Lung (tissue), 11 donors: ENCODE measurements at regions not wholly inside any gene's neighbourhood (a gene's known extent, or its start where the extent isn't known, plus 50 kb on each side); places are given as distances from the start of the nearest gene placed in this dataset.

ENCODE experiments used
- ATAC-seq: fragments of 200-7000 bp; cut with Tn5 transposase; one replicate; pipeline ENCODE4 v1.9.1; 2020; ENCODE audit warnings: moderate number of reproducible peaks; ENCODE audit not compliant: insufficient read depth, low FRiP score
- DNase-seq, 3 donors: peaks; one replicate each; pipeline ENCODE4 v3.0.0-alpha.2; 2013 to 2017
- H3K27ac ChIP-seq, 2 donors: one replicate each; pipeline ENCODE4 v1.5.1; 2013; ENCODE audit warnings: mild to moderate bottlenecking in 2 of 2, moderate library complexity in 2 of 2, control low read depth in 1 of 2, inconsistent platforms in 1 of 2, low read depth in 1 of 2, low read length in 1 of 2
- H3K27me3 ChIP-seq, 3 donors: one replicate each; pipeline ENCODE4 v1.5.1; 2013; ENCODE audit warnings: low read length in 2 of 3; ENCODE audit not compliant: control insufficient read depth in 3 of 3, insufficient read depth in 3 of 3
- H3K36me3 ChIP-seq, 4 donors: one replicate each; pipeline ENCODE4 v1.5.1; 2013; ENCODE audit warnings: low read length in 4 of 4, mild to moderate bottlenecking in 1 of 4, moderate library complexity in 1 of 4; ENCODE audit not compliant: control insufficient read depth in 4 of 4, insufficient read depth in 4 of 4
- H3K4me1 ChIP-seq, 5 donors: one replicate each; pipeline ENCODE4 v1.5.1; 2013; ENCODE audit warnings: low read length in 5 of 5, mild to moderate bottlenecking in 2 of 5, moderate library complexity in 1 of 5; ENCODE audit not compliant: control insufficient read depth in 5 of 5, insufficient read depth in 5 of 5
- H3K4me3 ChIP-seq: one replicate; pipeline ENCODE4 v1.5.1; 2013; ENCODE audit warnings: mild to moderate bottlenecking, control low read depth, moderate library complexity
- H3K9ac ChIP-seq, 2 donors: one replicate each; pipeline ENCODE4 v1.5.1; 2013; ENCODE audit warnings: low read length in 2 of 2, control low read depth in 1 of 2; ENCODE audit not compliant: insufficient read depth in 1 of 2
- H3K9me3 ChIP-seq, 4 donors: one replicate each; pipeline ENCODE4 v1.5.1; 2013; ENCODE audit warnings: low read length in 3 of 4, mild to moderate bottlenecking in 1 of 4, moderate library complexity in 1 of 4; ENCODE audit not compliant: control insufficient read depth in 4 of 4, insufficient read depth in 3 of 4
- WGBS, 2 donors: extraction: QIAGEN DNeasy Blood & Tissue Kit; methylation state at CpG; one replicate each; pipeline ENCODE4 v1.1.7; 2013; 5-methylcytosine and 5-hydroxymethylcytosine counted together
- TF ChIP-seq, protein P1 (sequence below): IDR thresholded peaks from 2 replicates; pipeline ENCODE4 v1.5.1; 2012; ENCODE audit warnings: mild to moderate bottlenecking; ENCODE audit errors: control extremely low read depth, extremely low read depth
- donor health status: control.
- donor health status: control.
- donor health status: Bipolar disorder and iron deficiency.
- donor health status: healthy.
- donor health status: DM: yes; HTN: yes; CAD: no.

GRCh38 chr5:1673042-1673677 is 126.5 kb downstream of the MRPL36 start:
- WGBS, 2 donors = 22 to 23% methylated on average over 25 of the region's 25 CpGs
- ATAC-seq = no peak

DNA sequence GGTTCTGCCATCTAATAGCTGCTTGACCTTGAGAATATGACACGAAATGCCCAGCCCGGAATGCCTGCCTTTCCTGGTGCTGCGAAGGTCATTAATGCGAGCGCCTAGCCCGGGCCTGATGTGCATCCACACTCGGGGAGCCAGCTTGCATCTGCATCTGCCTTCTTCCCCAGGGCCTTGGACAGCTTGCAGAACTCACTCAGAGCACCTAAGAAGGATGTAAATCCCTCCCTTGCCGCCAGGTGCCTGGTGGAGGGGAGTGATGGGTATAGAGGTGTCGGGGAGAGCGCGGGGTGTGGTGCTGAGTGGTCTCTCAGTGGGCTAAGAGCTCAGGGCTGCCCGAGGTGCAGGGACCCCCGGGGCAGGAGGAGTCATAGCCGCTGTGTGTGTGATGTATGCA is 127.2 kb downstream of the MRPL36 start:
- Histone ChIP-seq H3K4me1 (no peaks in the 10 kb centered on the region), H3K27me3 (peaks cover 3 to 54% (median 12%) of the 10 kb centered on the region in 3 donors), H3K27ac (no peak overlapping the region), H3K4me3 (no peak overlapping the region), H3K9ac (no peak overlapping the region), H3K36me3 (no peaks in the 10 kb centered on the region), H3K9me3 (peaks cover 0 to 9% (median 1%) of the 10 kb centered on the region in 4 donors)
- TF ChIP-seq, protein P1, sequence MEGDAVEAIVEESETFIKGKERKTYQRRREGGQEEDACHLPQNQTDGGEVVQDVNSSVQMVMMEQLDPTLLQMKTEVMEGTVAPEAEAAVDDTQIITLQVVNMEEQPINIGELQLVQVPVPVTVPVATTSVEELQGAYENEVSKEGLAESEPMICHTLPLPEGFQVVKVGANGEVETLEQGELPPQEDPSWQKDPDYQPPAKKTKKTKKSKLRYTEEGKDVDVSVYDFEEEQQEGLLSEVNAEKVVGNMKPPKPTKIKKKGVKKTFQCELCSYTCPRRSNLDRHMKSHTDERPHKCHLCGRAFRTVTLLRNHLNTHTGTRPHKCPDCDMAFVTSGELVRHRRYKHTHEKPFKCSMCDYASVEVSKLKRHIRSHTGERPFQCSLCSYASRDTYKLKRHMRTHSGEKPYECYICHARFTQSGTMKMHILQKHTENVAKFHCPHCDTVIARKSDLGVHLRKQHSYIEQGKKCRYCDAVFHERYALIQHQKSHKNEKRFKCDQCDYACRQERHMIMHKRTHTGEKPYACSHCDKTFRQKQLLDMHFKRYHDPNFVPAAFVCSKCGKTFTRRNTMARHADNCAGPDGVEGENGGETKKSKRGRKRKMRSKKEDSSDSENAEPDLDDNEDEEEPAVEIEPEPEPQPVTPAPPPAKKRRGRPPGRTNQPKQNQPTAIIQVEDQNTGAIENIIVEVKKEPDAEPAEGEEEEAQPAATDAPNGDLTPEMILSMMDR = no peak
- no peak for ATAC-seq
- DNase-seq = no peak
- WGBS, 2 donors = 59 to 74% methylated on average over 14 of the region's 14 CpGs

More at GRCh38 chr5:1673042-1673677, 126.5 kb downstream of the MRPL36 start:
- Histone ChIP-seq H3K36me3 (no peaks in the 10 kb centered on the region), H3K4me1 (no peaks in the 10 kb centered on the region), H3K27me3 (peaks cover 3 to 52% (median 12%) of the 10 kb centered on the region in 3 donors), H3K27ac (no peak overlapping the region), H3K9ac (no peak overlapping the region), H3K9me3 (peaks cover 0 to 9% (median 3%) of the 10 kb centered on the region in 4 donors), H3K4me3 (no peak overlapping the region)
- no peak for DNase-seq
- TF ChIP-seq, protein P1 = no peak

DNA sequence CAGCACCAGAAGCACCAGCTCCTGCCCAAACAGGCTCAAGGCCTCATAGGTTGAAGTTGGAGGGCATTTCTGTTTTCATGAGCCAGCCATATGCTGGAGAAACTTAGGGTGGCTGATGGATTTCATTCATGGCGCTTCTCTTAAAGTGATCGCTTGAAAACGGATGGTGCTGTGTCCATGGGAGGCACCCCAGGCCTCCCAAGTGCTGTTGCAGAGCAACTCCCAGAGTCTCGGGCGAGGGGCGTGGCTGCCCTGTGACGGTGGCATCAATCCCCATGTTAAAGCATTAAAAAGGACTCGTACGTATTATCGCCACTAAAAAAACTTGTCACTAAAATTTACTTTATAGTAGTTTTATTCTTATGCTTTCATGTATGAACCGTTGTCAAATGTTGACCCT is 128.3 kb downstream of the MRPL36 start:
- TF ChIP-seq, protein P1 = no peak
- Histone ChIP-seq H3K4me1 (no peaks in the 10 kb centered on the region), H3K9me3 (peaks cover 0 to 9% (median 1%) of the 10 kb centered on the region in 4 donors), H3K4me3 (no peak overlapping the region), H3K36me3 (no peaks in the 10 kb centered on the region), H3K27me3 (peaks cover 3 to 57% (median 17%) of the 10 kb centered on the region in 3 donors), H3K9ac (no peak overlapping the region), H3K27ac (no peak overlapping the region)
- DNase-seq = no peak
- 78 to 90% methylated on average over 11 of the region's 11 CpGs for WGBS, 2 donors
- ATAC-seq = no peak
